ENCODE measurements at regions not wholly inside any gene's neighbourhood (a gene's known extent, or its start where the extent isn't known, plus 50 kb on each side); places are given as distances from the start of the nearest gene placed in this dataset.

GRCh38 chr1:5502311-5503194 lies 489.7 kb downstream of the NPHP4 start:
- peak; percentile 64 for TF ChIP-seq POLR2AphosphoS5 (IDR thresholded peaks at IDR 0.05)
- TF ChIP-seq POLR2A (IDR thresholded peaks at IDR 0.05), result no peak

Measured in prostate gland (tissue), 1 donor.